ENCODE measurements at regions not wholly inside any gene's neighbourhood (a gene's known extent, or its start where the extent isn't known, plus 50 kb on each side); places are given as distances from the start of the nearest gene placed in this dataset.

DNA sequence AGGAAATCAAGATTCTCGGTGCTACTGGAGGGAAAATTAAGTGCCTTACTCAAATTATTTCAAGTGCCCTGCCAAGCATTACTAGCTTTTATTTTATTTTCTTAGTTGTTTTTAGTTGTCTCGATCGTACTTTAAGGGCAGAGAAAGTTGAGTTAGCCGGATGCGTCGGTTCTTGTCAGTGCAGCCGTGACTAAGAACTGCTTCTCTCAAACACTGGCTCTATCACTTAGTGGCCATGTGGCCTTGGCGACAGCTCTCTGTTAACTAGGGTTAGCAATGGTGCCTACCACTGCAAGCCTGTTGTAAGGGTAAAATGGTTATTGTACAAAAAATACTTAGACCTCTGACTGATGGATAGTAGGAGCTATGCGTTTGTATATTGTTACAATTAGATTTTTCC is 227.8 kb downstream of the KATNAL1 start:
- WGBS, 3 donors, result 72 to 85% (median 76%) methylated on average over 9 of the region's 9 CpGs
- Histone ChIP-seq H3K4me1 (ENCODE audit: insufficient read depth) (no peaks in the 10 kb centered on the region), H3K9me3 (no peaks in the 10 kb centered on the region), H3K4me3 (no peak overlapping the region), H3K27ac (no peak overlapping the region), H3K36me3 (no peaks in the 10 kb centered on the region), H3K27me3 (no peaks in the 10 kb centered on the region)
- DNase-seq, result no peak
- TF ChIP-seq EP300 (IDR thresholded peaks at IDR 0.05) (no peak), CTCF (IDR thresholded peaks at IDR 0.05) (no peak), POLR2A (IDR thresholded peaks at IDR 0.05) (no peak)
- intact Hi-C loops (cut with DNase I), result no loop called here

- intact Hi-C loops (cut with DNase I), result no loop called here
- H3K27ac ChIP-seq, result no peak overlapping the region
- no peaks in the 10 kb centered on the region for H3K27me3 ChIP-seq
- DNase-seq, result no peak
- no peak overlapping the region for H3K4me3 ChIP-seq
- H3K36me3 ChIP-seq, result no peaks in the 10 kb centered on the region
- WGBS, 3 donors, result 66 to 82% (median 81%) methylated on average over 10 of the region's 10 CpGs
- H3K9me3 ChIP-seq, result no peaks in the 10 kb centered on the region
- TF ChIP-seq EP300 (IDR thresholded peaks at IDR 0.05) (no peak), CTCF (IDR thresholded peaks at IDR 0.05) (no peak), POLR2A (IDR thresholded peaks at IDR 0.05) (no peak)
- H3K4me1 ChIP-seq (ENCODE audit: insufficient read depth), result no peaks in the 10 kb centered on the region
These were observed 227.6 kb upstream of the UBL3 start for GRCh38 chr13:30078059-30078458.

GRCh38 chr13:30077240-30077735 is 226.9 kb upstream of the UBL3 start:
- no peaks in the 10 kb centered on the region for H3K9me3 ChIP-seq
- H3K36me3 ChIP-seq, result no peaks in the 10 kb centered on the region
- no peaks in the 10 kb centered on the region for H3K27me3 ChIP-seq
- no peak overlapping the region for H3K27ac ChIP-seq
- no peaks in the 10 kb centered on the region for H3K4me1 ChIP-seq (ENCODE audit: insufficient read depth)
- H3K4me3 ChIP-seq, result no peak overlapping the region
- intact Hi-C loops (cut with DNase I), result no loop called here
- WGBS, 3 donors, result 89 to 90% (median 90%) methylated on average over 4 of the region's 4 CpGs
- no peak for TF ChIP-seq EP300 (IDR thresholded peaks at IDR 0.05)
- no peak for TF ChIP-seq CTCF (IDR thresholded peaks at IDR 0.05)
- no peak for TF ChIP-seq POLR2A (IDR thresholded peaks at IDR 0.05)
- no peak for DNase-seq

DNA sequence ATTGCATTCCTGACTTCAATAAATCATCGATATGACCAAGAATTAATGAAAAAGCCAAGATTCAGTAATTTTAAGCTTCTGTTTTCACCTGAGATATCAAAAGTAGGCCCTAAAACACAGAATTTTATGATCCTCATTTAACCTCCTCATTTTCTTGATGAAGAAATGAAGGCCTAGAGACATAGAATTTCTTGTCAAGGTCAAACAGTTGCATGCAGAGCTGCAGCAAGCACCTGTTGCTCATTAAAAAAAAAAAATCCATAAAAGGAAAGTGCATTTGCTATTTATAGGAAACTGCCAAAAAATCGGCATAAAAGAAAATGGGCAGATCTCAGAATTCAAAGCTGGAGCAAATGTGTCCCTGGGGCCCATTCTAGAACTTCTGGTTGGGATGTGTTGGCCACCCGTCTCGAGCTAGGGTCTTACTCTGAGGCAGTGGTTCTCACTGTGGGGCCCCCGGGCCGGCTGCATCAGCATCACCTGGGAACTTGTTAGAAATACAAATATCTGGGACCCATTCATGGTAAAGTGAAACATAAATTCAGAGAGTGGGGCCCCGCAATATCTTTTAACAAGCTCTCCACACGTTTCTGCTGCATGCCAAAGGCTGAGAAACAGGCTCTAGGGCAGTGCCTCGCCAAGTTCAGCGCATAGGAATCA is 224.7 kb upstream of the UBL3 start:
- Histone ChIP-seq H3K4me3 (no peak overlapping the region), H3K27ac (no peak overlapping the region), H3K36me3 (no peaks in the 10 kb centered on the region), H3K9me3 (no peaks in the 10 kb centered on the region), H3K27me3 (no peaks in the 10 kb centered on the region), H3K4me1 (ENCODE audit: insufficient read depth) (no peaks in the 10 kb centered on the region)
- TF ChIP-seq POLR2A (IDR thresholded peaks at IDR 0.05) (no peak), EP300 (IDR thresholded peaks at IDR 0.05) (no peak), CTCF (IDR thresholded peaks at IDR 0.05) (no peak)
- WGBS, 3 donors, result 83 to 84% (median 83%) methylated on average over 10 of the region's 10 CpGs
- intact Hi-C loops (cut with DNase I), result no loop called here
- no peak for DNase-seq
